RPMI7951 (cell line): ENCODE measurements at regions not wholly inside any gene's neighbourhood (a gene's known extent, or its start where the extent isn't known, plus 50 kb on each side); places are given as distances from the start of the nearest gene placed in this dataset.
"Not testable (repeated sequence)": the region's sequence is repeated elsewhere in the genome, so short reads cannot be mapped to it uniquely, and the experiment has no call there.

Source experiments
- DNase-seq: peaks from one replicate; pipeline ENCODE4 v3.0.0-alpha.2; 2012; ENCODE audit warnings: low read depth

DNA sequence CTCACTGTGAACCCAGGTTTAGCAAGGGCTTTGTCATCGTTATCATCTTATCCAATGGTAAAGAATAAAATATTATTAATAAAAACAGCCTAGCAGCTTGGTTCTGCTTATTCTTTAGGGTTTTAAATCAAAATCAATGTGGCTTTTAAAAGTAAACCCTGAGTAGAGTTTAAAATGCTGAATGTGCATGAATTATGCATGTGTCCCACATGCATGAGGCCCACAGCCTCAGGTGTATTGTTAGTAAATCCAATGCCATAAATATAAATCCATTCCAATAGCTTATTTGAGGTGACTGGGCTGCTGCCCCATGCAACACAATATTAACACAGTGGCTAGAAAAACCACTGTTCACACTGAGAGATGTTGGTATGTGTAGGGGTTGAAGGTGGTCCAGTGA lies 254.1 kb downstream of the HNMT start:
- DNase-seq: no peak

- DNase-seq: no peak
Observed at GRCh38 chr2:138219961-138220360, 255.7 kb downstream of the HNMT start.

- no peak for DNase-seq
Observed at GRCh38 chr2:138221358-138221757, 257.1 kb downstream of the HNMT start.

DNA sequence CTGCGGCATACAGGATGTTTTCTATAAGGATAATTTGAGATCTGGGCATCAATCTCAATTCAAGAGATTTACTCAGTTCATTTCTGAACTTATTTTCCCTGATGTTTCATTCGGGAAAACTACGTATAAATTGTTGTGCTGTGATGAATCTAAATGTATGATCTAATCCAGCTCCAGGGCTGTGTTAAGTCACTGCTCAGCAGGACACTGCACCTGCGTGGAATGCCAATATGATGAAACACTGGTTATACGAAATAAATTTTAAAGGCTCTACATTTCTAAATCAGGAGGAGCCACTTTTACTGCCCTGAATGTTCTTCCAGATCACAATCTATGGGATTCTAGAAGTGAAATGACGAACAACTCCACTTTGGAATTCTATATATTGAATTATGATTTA lies 259.0 kb downstream of the HNMT start:
- peak; percentile 5 for DNase-seq

DNA sequence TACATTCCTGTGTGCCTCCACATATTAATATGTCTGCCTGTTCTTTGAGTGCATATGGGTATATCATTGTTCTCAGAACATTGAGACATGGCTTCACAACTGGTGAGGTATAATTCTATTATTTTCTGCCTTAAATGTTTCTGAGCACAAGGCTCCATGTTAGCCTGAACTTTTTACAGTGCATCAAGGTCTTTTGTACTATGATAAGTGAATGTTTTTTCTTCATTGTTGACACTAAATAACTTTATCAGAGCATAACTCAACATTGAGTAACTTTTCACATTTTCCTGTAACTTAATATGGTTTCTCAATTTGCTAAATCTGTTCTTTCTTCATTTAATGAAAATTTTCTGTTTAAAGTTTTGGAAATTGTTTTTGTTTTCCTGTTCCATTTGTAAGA lies 262.9 kb downstream of the HNMT start:
- no peak for DNase-seq

GRCh38 chr2:138228101-138228500 lies 263.8 kb downstream of the HNMT start:
- DNase-seq: no peak

- DNase-seq: no peak
Observed at GRCh38 chr2:138234265-138234664, 267.3 kb upstream of the SPOPL start.

DNA sequence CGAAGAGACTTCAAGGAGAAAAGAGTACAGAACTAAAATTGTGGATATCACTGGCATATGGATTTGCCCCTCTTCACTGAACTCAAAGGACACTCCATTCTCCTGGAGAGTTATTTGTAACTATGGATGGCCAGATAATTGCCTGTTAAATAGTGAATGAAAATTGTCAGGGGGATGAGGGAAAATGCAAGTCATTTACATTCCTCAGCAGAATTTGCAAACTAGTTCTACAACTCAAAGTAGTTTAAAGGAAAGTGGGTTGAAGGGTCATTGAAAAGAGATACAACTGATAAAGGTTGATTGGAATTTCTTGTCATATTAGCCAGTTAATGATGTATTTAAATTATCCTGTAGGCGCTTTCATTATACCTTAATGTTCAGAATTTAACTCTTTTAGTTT lies 266.5 kb upstream of the SPOPL start:
- no peak for DNase-seq

GRCh38 chr2:138236142-138236541 lies 265.4 kb upstream of the SPOPL start:
- no peak for DNase-seq

- DNase-seq: no peak
Observed at GRCh38 chr2:138237667-138238384, 263.7 kb upstream of the SPOPL start.

GRCh38 chr2:138238908-138239307 lies 262.7 kb upstream of the SPOPL start:
- DNase-seq: no peak

DNA sequence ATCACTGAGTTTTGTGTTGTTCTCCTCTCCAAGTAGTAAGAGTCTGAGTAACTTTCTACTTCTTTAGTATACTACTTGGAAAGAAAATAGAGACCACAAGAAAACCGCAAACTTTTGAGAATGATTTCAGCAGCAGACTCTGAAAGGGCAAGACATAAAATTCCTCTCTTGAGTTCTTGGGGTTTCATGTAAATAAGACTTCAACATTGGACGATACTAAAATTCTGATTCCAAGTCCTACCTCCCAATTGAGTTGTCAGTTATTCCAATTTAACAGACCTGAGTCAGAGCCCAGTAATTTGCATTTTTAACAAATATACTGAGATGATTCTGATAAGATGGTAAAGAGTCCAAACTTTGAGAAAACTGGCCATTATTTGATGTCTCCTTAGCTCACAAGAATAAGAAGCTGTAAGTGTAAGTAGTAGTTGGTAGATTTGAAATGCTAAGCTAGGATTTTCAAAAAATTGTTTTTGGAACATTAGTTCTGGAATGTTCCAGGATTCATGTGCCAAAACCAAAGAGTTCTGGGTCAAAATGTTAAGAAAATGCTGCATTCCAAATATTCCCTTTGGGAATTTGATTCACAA lies 261.6 kb upstream of the SPOPL start:
- DNase-seq: peak; percentile 7

GRCh38 chr2:138243372-138243771 lies 258.2 kb upstream of the SPOPL start:
- DNase-seq: no peak

GRCh38 chr2:138244501-138244925 lies 257.1 kb upstream of the SPOPL start:
- DNase-seq: peak; percentile 8

DNA sequence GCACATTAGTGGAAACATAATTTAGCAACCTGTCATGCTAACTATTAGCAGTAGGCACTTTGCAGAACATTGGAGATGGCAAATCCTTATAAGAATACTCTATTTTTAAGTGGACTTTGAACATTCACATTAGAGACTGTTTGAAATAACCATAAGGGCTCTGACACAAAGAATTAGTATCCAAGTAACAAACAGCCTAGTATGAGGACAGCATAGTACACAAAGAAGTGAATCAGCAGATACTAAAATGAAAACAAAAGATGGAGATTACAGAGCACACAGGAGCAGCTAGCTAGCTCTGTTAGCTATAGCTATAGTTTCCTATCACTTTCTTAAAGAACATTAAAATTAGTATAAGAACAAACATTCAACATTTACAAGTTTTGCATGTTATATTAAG lies 256.3 kb upstream of the SPOPL start:
- DNase-seq: no peak

DNA sequence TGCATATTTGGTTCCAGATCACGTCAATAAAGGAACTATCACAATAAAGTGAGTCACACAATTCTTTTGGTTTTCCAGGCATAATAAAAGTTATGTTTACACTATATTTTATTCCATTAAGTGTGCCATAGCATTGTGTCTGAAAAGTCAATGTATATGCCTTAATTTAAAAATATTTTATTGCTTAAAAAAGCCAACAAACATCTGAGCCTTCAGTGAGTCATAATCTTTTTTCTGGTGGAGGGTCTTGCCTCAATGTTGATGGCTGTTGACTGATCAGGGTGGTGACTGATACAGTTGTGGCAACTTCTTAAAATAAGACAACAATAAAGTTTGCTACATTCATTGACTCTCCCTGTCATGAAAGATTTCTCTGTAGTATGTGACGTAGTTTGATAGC lies 254.3 kb upstream of the SPOPL start:
- no peak for DNase-seq

GRCh38 chr2:138249207-138249606 lies 252.4 kb upstream of the SPOPL start:
- no peak for DNase-seq

GRCh38 chr2:138250843-138251320 lies 250.7 kb upstream of the SPOPL start:
- DNase-seq: not testable (repeated sequence)

- DNase-seq: no peak
Observed at GRCh38 chr2:138252587-138252986, 249.0 kb upstream of the SPOPL start.

GRCh38 chr2:138255670-138256069 lies 245.9 kb upstream of the SPOPL start:
- no peak for DNase-seq

DNA sequence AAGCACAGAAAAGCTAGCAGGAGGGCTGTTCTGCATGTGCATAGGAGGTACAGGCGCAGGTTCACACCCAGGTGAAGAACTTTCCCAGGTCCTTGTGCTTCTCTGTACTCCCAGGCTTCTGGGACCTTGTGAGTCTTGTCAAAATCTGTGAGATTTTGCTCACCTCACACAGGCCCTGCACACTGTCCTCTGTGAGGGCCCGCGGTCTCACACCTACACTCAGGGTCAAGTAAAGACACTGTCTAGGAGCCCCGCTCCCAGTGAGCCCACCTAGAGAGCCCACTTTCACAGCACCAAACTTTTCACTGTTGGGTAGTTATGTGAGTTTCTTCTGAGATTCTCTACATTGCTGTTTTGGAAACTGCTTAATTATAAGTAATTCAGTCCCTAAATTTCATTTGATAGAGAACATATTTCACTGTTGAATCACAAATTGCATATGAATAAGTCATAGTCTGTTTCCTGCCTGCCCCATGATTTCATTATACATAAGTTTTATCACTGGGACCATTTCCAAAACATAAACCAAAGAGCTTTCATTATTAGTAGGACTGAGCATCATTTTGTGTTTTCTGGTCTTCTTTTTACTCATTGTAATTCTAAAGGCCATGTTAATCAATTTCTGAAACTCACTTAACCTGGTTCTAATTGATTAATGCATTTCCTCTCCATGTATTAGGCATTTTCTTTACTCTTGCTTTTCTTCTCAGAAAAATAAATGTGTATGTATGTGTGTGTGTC lies 234.2 kb upstream of the SPOPL start:
- peak; percentile 63 for DNase-seq

GRCh38 chr2:138267902-138268254 lies 233.7 kb upstream of the SPOPL start:
- DNase-seq: peak; percentile 9

DNA sequence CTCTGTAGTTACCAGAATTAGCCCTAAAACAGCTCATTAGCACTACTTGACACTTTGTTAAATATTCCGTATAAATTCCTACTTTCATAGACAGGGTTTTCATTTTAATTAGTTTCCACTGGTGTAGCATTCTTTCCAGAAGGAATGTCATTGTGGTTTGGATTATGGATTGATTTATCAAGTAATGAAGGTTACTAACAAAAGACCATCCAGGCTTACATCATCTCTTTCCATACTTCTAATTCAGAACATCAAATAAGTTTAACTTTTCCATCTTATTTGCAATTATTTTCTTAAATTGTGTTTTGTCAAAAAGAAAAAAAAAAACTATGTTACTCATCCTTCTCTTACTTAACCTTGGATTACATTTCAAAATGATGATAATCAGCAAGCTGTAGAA lies 231.8 kb upstream of the SPOPL start:
- no peak for DNase-seq
